Stimulated activated CD4-positive, alpha-beta T cell treated with anti-CD3 and anti-CD28 coated beads, Interleukin-1b, Interleukin-23, amount 100 ng/mL, for 1 hour (primary cell): ENCODE measurements at regions not wholly inside any gene's neighbourhood (a gene's known extent, or its start where the extent isn't known, plus 50 kb on each side); places are given as distances from the start of the nearest gene placed in this dataset.
"Not testable (repeated sequence)": the region's sequence is repeated elsewhere in the genome, so short reads cannot be mapped to it uniquely, and the experiment has no call there.

Experiments
- DNase-seq, 2 donors: peaks; one replicate each; pipeline ENCODE4 v3.0.0-alpha.2; 2020; ENCODE audit warnings: low read depth in 2 of 2

DNA sequence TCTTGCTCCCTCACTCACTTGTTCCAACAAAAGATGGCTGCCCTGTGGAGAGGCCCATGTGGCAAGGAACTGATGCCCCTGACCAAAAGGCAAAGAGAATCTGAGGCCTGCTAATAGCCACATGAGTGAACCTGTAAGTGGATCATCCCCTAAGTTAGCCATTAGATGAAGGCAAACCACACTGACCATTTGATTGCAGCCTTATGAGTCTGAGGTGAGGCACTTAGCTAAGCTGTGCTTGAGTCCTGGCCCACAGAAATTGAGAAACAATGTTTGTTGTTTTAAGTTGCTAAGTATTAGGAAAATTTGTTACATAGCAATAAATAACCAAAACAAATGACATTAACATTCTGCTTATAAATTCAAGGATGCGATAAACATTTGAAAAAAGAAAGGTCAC is 100.1 kb upstream of the BET1 start:
- DNase-seq = no peak

DNA sequence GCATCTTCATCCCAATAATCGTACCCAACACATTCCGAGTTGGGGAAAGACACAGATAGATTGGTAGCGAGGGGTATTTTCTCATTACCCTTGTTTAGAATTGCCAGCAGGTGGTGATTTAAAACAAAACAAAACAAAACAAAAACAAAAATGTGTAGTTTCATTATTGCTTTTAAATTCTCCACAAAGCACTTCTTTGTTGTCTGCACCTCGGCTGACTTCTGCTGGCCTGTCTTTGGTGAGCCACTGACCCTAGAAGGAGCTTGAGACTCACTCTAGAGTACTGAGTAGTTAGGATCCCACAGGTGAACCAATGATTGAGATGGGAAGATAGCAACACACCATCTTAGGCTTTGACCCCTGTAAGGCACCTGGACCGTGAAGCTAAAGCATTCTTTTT is 105.4 kb upstream of the BET1 start:
- DNase-seq = no peak

DNA sequence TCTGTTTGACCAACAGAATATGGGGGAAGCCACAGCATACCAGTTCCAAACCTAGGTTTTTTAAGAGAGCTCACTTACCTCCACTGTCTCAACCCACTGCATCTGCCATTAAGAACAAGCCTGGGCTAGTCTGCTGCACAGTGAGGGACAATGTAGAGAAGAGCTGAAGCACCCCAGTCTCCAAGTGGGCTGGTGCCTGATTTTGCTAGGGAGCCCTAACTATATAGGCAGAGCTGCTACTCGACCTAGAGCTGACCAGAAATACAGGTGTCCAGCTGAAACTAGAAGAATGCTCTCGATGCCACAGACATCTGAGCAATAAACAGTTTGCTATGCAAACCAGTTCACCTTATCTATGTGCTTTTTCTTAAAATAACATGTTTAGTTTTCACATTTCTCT is 106.9 kb upstream of the BET1 start:
- no peak for DNase-seq

DNA sequence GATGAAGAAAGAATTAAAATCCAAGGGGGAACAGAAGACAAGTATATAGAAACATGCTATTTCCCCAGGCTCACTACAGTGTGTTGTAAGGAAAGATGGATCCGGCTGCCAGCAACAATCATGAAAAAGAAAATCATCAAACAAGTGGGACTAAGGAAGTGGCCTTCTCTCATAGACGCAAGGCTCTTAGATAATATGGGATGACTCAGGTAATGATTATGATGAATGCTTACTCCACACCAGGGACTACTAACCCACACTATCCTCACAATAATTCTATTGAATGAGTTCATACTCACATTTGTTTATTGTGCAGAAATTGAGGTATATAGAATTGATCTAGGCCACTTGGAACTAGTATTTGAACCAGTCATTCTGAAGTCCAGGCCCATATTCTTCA is 111.2 kb upstream of the BET1 start:
- DNase-seq = no peak

- DNase-seq = no peak
These were observed 119.0 kb upstream of the BET1 start for GRCh38 chr7:94123136-94123535.

- no peak for DNase-seq
These were observed 122.9 kb upstream of the BET1 start for GRCh38 chr7:94127026-94127425.

DNA sequence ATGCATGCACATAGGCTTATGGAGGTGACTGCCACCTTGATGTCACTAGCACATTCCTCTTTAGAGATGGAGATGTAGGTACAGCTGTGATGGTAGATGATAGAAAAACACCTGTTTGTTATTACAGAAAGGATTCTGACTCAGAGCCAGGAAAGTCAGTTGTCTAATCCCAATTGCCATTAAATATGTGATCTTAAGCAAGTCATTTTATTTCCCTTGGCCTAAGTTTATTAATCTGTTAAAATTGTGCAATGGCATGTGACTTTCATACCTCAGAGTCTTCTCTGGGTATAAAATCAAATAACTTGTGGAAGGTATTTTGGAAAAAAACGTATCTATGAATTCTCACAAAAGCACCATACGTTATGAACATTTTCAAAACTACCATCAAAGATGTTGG is 123.9 kb upstream of the BET1 start:
- no peak for DNase-seq

DNA sequence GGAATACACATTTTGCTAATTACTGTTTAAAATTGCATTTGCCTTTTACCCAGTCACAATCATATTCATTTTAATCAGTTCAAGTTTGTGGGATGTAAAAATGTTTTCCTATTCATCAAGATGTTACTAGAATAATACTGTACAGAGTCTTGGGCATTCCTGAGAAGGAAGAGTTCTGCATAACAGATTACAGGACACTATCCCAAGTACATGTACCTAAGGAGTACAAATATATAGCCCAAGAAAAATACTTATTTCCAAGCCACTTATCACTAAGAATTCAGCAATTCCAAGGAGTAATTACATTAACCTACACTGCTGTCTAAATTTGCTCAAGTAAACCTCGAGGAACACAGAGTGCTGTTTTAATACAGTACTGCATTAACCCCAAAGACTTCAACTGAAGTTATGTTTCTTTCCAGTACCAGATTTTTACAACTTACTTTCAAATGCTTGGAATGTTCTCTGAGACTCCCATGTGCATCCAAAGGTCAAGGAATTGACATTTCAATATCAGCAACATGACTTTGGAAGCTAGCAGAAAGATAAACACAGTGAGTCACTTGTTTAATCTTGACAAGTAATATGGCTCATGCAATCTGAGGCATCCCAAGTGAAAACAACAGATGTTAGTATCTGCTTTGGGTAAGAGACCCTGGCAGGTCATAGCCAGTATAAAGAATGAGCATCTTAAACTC is 125.4 kb upstream of the BET1 start:
- DNase-seq = no peak

DNA sequence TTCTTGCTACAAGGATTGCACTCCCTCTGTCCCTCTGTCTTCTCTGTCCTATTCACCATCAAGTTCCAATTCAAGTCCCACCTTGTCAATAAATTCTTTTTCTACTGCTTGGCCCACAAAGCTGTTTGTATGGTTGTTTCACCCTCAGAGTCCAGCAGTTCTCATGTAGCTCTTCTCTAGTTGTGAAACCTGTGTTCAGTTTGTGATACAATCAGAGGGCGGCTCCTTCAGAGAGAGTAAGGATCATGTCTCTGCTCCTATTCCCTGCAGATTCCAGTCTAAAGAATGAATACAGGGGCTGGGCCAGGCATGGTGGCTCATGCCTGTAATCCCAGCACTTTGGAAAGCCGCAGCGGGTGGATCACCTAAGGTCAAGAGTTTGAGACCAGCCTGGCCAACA is 126.6 kb upstream of the BET1 start:
- DNase-seq = no peak

- DNase-seq = no peak
These were observed 129.3 kb upstream of the BET1 start for GRCh38 chr7:94133460-94133859.

GRCh38 chr7:94135180-94135579 is 131.0 kb upstream of the BET1 start:
- no peak for DNase-seq

GRCh38 chr7:94142281-94142680 is 138.1 kb upstream of the BET1 start:
- no peak for DNase-seq

GRCh38 chr7:94145602-94146001 is 141.4 kb upstream of the BET1 start:
- no peak for DNase-seq

DNA sequence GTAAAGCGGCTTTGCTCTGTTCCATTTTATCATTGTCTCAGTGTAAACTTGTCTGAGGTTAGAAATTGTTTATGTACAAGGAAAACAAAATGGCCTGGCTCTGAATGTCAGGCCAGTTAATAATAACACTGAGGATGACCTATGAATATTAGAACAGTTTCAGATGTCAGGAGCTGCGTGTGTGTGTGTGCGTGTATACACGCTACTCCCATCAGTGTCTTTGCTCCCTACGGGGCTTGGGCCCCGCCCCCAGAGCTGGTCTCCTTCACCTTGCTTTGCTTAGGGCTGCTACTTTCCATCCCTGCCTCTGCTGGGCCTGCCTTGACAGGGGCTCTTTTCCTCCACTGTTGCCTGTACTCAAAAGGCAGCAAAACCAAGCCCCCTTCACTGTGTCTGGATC is 142.3 kb upstream of the BET1 start:
- no peak for DNase-seq

DNA sequence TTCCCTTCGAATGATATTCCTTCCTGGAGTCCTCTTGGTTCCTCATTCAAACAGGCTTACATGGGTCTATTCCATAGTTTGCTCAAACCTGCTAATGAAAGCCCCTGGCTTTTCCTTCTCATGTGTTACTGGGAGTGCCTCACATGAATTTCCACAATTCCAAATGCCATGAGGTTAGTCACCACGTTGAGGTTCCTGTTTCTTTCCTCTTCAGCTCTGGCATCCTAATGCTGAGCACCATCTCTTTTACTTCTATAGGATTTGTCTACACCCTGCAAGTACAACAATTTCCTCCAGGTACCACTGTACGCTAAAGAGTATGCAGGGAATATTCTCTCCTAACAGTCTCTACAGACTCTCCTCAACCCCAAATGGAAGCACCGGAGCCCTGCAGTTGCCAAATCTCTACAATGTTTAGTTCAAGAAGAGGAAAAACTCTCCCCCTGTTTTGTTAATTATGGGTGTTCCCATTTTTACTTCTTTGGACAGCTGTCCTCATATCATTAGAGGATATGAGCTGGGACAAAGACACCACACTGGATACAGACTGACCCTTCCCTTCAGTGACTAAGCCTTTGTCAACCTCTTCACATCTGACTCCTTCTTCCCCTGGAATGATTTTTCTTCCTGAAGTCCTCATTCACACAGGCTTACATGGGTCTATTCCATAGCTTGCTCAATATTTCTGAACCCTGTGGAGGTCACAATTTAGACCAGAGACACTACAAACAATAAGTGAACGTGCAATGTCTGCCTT is 145.8 kb upstream of the BET1 start:
- no peak for DNase-seq

DNA sequence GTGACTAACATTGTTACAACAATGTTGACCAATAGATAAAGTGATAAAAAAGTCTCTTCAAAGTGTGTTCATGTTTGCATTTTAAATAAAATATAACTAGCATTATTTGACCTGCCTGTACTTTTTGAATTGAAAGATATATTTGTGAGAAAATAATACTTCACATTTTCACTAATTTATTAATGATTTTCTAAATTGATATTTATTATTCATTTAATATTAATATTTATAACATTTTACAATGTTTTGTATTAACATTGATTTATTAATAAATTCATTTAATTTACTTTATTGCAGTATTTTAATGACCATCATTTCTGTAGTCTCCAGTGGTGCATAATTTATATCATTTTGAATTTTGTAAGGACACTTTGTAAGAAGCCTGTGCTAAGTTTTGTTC is 150.0 kb upstream of the BET1 start:
- DNase-seq = no peak

DNA sequence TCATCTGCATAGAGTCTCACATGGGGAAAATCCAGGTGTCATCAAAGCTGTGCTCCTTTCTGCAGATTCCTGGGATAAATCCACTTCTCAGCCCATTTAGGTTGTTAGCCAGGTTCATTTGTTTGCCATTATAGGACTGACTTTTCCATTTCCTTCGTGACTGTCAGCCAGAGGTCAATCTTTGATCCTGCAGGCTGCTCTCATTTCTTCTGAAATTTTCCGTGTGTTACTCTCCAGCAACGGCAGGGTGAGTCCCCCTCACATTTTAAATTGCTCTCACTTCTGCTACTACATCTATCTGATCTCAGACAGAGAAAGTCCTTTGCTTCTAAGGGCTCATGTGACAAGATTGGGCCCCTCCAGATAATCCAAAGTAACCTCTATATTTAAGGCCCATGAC is 150.7 kb upstream of the BET1 start:
- DNase-seq = no peak

DNA sequence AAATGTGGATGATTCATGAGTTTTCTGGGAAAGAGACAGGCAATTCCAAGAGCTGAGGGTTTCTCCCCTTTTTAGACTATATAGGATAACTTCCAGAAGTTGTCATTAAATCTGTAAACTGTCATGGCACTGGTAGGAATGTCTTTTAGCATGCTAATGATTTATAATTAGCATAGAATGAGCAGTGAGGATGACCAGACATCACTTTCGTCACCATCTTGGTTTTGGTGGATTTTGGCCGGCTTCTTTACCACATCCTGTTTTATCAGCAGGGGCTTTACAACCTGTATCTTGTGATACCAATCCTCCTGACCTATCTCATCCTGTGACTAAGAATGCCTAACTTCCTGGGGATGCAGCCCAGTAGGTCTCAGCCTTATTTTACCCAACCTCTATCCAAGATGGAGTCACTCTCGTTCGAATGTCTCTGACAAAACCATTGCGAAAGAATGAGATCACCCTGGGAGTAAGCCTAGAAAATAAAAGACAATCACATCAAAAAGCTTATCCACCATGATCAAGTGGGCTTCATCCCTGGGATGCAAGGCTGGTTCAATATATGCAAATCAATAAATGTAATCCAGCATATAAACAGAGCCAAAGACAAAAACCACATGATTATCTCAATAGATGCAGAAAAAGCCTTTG is 153.6 kb upstream of the BET1 start:
- DNase-seq = not testable (repeated sequence)

DNA sequence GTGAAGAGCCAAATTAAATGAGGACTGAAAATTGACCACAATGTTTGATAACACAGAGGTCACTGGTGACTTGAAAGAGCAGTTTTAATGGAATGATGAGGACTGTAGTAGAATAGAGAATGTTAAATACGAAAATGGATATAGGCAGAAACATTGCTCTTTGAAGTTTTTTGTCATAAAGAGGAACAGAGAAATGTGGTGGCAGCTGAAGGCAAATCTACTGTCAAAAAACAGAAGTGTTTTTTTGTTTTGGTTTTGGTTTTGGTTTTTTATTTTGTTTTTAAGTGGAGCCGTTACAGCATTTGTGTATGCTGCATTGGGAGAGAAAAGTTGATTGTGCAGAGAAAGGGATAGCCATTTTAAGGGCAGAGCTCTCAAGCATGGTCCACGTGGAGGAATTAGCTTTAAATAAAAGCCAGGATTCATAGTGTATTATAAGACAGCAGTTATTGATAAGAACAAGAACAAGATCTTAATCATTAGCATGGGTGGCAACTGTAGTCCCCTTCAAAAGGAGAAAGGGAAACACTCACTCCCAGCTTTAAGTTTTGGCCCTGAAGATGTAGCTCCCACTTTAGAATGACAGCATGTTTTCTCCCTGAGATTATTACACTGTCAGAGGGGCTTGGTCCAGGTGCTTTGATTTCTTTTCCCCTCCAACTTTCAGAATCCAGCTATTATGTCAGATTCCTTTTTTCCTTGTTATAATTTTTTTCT is 156.7 kb upstream of the BET1 start:
- no peak for DNase-seq

- no peak for DNase-seq
These were observed 157.3 kb upstream of the BET1 start for GRCh38 chr7:94161476-94161875.

- no peak for DNase-seq
These were observed 165.5 kb upstream of the BET1 start for GRCh38 chr7:94169682-94170081.

- DNase-seq = no peak
These were observed 166.7 kb upstream of the BET1 start for GRCh38 chr7:94170836-94171235.

DNA sequence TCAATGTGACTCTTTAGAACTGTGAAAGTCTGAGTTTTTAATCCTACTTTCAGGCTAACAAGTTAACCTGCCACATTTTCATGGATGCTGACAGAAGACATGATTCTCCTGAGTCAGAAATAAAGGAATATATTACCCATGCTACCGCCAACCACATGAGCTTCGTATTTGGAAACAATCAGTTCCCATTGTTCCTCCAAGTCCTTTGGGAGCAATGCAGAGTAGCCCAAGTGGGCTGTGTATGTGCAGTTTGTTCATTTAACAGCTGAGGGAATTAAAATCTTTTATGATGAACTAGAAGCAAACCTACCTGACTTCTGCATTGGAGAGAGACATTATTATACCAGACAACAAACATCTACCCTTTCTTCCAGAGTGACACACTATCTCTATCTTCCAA is 169.3 kb upstream of the BET1 start:
- no peak for DNase-seq
